ENCODE measurements at regions not wholly inside any gene's neighbourhood (a gene's known extent, or its start where the extent isn't known, plus 50 kb on each side); places are given as distances from the start of the nearest gene placed in this dataset.

DNA sequence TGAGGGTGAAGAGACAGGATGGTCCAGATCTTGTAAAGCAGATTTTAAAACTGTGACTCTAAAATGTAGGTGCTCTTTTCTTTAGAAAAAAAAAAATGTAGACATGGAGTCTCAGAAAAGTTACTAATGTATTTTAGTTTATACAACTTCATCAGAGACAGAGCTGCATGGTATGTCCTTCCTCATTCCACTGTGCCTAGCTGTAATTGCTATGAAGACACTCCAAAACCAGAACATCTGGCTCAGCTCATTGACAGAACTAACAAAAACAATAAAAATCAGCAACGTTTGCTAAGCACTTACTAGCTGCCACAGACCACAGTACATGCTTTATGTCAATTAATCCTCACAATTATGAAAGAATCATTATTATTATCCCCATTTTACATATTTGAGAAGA, 160.7 kb downstream of the BARX2 start:
- Histone ChIP-seq H3K4me1 (no peaks in the 10 kb centered on the region), H3K4me3 (no peak overlapping the region), H3K27ac (no peak overlapping the region), H3K27me3 (no peaks in the 10 kb centered on the region), H3K9me3 (no peaks in the 10 kb centered on the region), H3K36me3 (no peaks in the 10 kb centered on the region)
- 39 to 47% methylated on average over 1 of the region's 1 CpG for WGBS, 2 donors
- intact Hi-C loops (cut with DNase I), result no loop called here
- no peak for DNase-seq
- TF ChIP-seq POLR2AphosphoS5 (IDR thresholded peaks at IDR 0.05) (no peak), POLR2A (IDR thresholded peaks at IDR 0.05) (no peak), EP300 (IDR thresholded peaks at IDR 0.05) (no peak)
- TF ChIP-seq, protein P1, sequence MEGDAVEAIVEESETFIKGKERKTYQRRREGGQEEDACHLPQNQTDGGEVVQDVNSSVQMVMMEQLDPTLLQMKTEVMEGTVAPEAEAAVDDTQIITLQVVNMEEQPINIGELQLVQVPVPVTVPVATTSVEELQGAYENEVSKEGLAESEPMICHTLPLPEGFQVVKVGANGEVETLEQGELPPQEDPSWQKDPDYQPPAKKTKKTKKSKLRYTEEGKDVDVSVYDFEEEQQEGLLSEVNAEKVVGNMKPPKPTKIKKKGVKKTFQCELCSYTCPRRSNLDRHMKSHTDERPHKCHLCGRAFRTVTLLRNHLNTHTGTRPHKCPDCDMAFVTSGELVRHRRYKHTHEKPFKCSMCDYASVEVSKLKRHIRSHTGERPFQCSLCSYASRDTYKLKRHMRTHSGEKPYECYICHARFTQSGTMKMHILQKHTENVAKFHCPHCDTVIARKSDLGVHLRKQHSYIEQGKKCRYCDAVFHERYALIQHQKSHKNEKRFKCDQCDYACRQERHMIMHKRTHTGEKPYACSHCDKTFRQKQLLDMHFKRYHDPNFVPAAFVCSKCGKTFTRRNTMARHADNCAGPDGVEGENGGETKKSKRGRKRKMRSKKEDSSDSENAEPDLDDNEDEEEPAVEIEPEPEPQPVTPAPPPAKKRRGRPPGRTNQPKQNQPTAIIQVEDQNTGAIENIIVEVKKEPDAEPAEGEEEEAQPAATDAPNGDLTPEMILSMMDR (IDR thresholded peaks at IDR 0.05), result no peak

GRCh38 chr11:129538323-129538722, 162.7 kb downstream of the BARX2 start:
- TF ChIP-seq POLR2A (IDR thresholded peaks at IDR 0.05), result no peak
- TF ChIP-seq EP300 (IDR thresholded peaks at IDR 0.05), result no peak
- no peak for TF ChIP-seq POLR2AphosphoS5 (IDR thresholded peaks at IDR 0.05)
- TF ChIP-seq, protein P1 (IDR thresholded peaks at IDR 0.05), result no peak
- H3K4me1 ChIP-seq, result no peaks in the 10 kb centered on the region
- no peak overlapping the region for H3K4me3 ChIP-seq
- no peaks in the 10 kb centered on the region for H3K9me3 ChIP-seq
- no peaks in the 10 kb centered on the region for H3K27me3 ChIP-seq
- no peak for DNase-seq
- intact Hi-C loops (cut with DNase I), result no loop called here
- no peak overlapping the region for H3K27ac ChIP-seq
- WGBS, 2 donors, result 91 to 94% methylated on average over 2 of the region's 2 CpGs
- H3K36me3 ChIP-seq, result no peaks in the 10 kb centered on the region

DNA sequence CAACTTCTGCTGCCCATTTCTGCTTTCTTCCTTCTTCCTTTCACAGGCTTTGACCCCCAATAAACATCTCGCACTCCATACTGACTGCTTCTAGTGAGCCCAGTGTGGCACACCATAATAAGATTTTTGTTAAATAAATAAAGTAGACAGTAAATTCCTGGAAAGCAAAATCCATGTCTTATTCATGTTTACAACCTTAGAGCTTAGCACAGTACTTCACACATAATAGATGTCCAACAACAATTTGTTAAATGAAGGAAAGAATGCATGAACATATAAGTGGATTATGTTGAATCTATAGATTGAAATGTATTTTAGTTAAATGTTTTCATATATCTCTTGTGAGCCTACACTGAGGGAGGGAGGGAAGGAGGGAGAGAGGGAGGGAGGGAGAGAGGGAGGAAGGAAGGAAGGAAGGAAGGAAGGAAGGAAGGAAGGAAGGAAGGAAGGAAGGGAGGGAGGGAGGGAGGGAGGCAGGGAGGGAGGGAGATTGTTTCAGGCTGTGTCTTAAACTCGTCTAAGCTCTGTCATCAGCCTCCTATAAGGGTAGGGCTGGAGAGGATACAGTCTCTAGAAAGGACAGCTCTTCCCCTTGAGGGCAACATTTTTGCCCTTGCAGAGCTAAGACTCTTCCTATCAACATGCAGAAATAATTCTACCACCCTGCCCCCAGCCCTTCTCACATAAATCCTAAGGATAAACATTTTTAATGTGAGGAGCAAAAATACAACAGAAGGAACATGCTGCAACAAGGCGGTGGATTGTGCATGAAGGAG, 168.1 kb downstream of the BARX2 start:
- H3K9me3 ChIP-seq, result no peaks in the 10 kb centered on the region
- intact Hi-C loops (cut with DNase I), result no loop called here
- TF ChIP-seq POLR2AphosphoS5 (IDR thresholded peaks at IDR 0.05) (no peak), POLR2A (IDR thresholded peaks at IDR 0.05) (no peak), EP300 (IDR thresholded peaks at IDR 0.05) (no peak)
- TF ChIP-seq, protein P1 (IDR thresholded peaks at IDR 0.05), result no peak
- H3K4me1 ChIP-seq, result no peaks in the 10 kb centered on the region
- no peaks in the 10 kb centered on the region for H3K27me3 ChIP-seq
- H3K36me3 ChIP-seq, result no peaks in the 10 kb centered on the region
- DNase-seq, result no peak
- H3K4me3 ChIP-seq, result no peak overlapping the region
- no peak overlapping the region for H3K27ac ChIP-seq
- 47 to 59% methylated on average over 3 of the region's 3 CpGs for WGBS, 2 donors

GRCh38 chr11:129544691-129545090, 169.0 kb downstream of the BARX2 start:
- TF ChIP-seq EP300 (IDR thresholded peaks at IDR 0.05) (no peak), POLR2A (IDR thresholded peaks at IDR 0.05) (no peak), POLR2AphosphoS5 (IDR thresholded peaks at IDR 0.05) (no peak)
- TF ChIP-seq, protein P1 (IDR thresholded peaks at IDR 0.05), result no peak
- Histone ChIP-seq H3K4me3 (no peak overlapping the region), H3K4me1 (no peaks in the 10 kb centered on the region), H3K27me3 (no peaks in the 10 kb centered on the region), H3K27ac (no peak overlapping the region), H3K9me3 (no peaks in the 10 kb centered on the region), H3K36me3 (no peaks in the 10 kb centered on the region)
- intact Hi-C loops (cut with DNase I), result no loop called here
- 68 to 75% methylated on average over 1 of the region's 1 CpG for WGBS, 2 donors
- DNase-seq, result no peak

DNA sequence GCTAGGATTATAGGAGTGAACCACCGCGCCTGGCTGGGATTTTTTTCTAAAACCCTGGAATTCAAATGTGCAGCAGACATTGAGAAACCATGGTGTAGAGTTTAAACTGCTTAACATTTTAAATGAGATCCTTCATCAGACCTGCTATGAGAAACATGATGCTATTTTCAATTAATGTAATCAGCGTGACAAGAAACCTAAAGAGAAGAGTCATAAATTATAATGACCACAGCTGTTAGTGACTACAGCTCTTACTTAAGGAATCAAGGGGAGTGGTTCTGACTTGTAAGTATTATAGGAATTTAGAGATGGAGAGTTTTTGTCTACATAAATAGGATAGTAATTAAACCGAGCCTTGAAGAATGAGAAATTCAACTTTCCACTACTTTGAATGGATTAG, 170.6 kb downstream of the BARX2 start:
- Histone ChIP-seq H3K4me1 (no peaks in the 10 kb centered on the region), H3K27ac (no peak overlapping the region), H3K9me3 (no peaks in the 10 kb centered on the region), H3K4me3 (no peak overlapping the region), H3K27me3 (no peaks in the 10 kb centered on the region), H3K36me3 (no peaks in the 10 kb centered on the region)
- no peak for DNase-seq
- intact Hi-C loops (cut with DNase I), result no loop called here
- no peak for TF ChIP-seq EP300 (IDR thresholded peaks at IDR 0.05)
- no peak for TF ChIP-seq POLR2A (IDR thresholded peaks at IDR 0.05)
- TF ChIP-seq, protein P1 (IDR thresholded peaks at IDR 0.05), result no peak
- no peak for TF ChIP-seq POLR2AphosphoS5 (IDR thresholded peaks at IDR 0.05)
- 86 to 88% methylated on average over 4 of the region's 4 CpGs for WGBS, 2 donors

All from sigmoid colon (tissue), 6 donors.